OCI-LY7 (cell line): ENCODE measurements at regions not wholly inside any gene's neighbourhood (a gene's known extent, or its start where the extent isn't known, plus 50 kb on each side); places are given as distances from the start of the nearest gene placed in this dataset.

Experiments
- CTCF ChIP-seq: fragments of 200-600 bp; sonication (generic); conservative IDR thresholded peaks from 2 replicates; pipeline ENCODE4 v1.5.1; 2014; ENCODE audit warnings: mild to moderate bottlenecking, antibody characterized with exemption, low read length, moderate library complexity, mixed read lengths
- EZH2phosphoT487 ChIP-seq: fragments of 200-600 bp; sonication (generic); IDR thresholded peaks from 2 replicates; pipeline ENCODE4 v1.6.1; 2018; ENCODE audit warnings: low read depth, borderline replicate concordance, mild to moderate bottlenecking, mixed run types, antibody characterized with exemption, low read length, moderate library complexity, mixed read lengths

- TF ChIP-seq CTCF (no peak), EZH2phosphoT487 (no peak)
Measured at GRCh38 chr9:2386566-2386965, 235.0 kb upstream of the VLDLR start.
